ENCODE measurements at regions not wholly inside any gene's neighbourhood (a gene's known extent, or its start where the extent isn't known, plus 50 kb on each side); places are given as distances from the start of the nearest gene placed in this dataset.

GRCh38 chr13:90783273-90783672, 564.2 kb upstream of the MIR17HG start:
- no peak overlapping the region for H3K4me3 ChIP-seq
- H3K36me3 ChIP-seq = no peaks in the 10 kb centered on the region
- no peak for DNase-seq (ENCODE audit: extremely low spot score in 2 of 2)
- no peak for TF ChIP-seq CTCF (IDR thresholded peaks at IDR 0.05)
- TF ChIP-seq POLR2A (IDR thresholded peaks at IDR 0.05) = no peak
- no peak for TF ChIP-seq POLR2AphosphoS5 (IDR thresholded peaks at IDR 0.05; ENCODE audit: insufficient read depth in 1 of 2, low read depth in 1 of 2)
- no peak overlapping the region for H3K27ac ChIP-seq
- H3K4me1 ChIP-seq = no peaks in the 10 kb centered on the region
- H3K27me3 ChIP-seq = no peaks in the 10 kb centered on the region
- H3K9me3 ChIP-seq = no peaks in the 10 kb centered on the region
- intact Hi-C loops (cut with DNase I) = no loop called here

- no peak for TF ChIP-seq POLR2AphosphoS5 (IDR thresholded peaks at IDR 0.05; ENCODE audit: insufficient read depth in 1 of 2, low read depth in 1 of 2)
- H3K27ac ChIP-seq = no peak overlapping the region
- intact Hi-C loops (cut with DNase I) = no loop called here
Observed at GRCh38 chr13:90787007-90787406, 560.5 kb upstream of the MIR17HG start.

GRCh38 chr13:90792335-90792734, 555.2 kb upstream of the MIR17HG start:
- H3K36me3 ChIP-seq = no peaks in the 10 kb centered on the region
- no peaks in the 10 kb centered on the region for H3K27me3 ChIP-seq
- intact Hi-C loops (cut with DNase I) = no loop called here

More at GRCh38 chr13:90787007-90787406, 560.5 kb upstream of the MIR17HG start:
- no peak overlapping the region for H3K4me3 ChIP-seq
- no peak for DNase-seq (ENCODE audit: extremely low spot score in 2 of 2)
- H3K4me1 ChIP-seq = no peaks in the 10 kb centered on the region
- no peaks in the 10 kb centered on the region for H3K9me3 ChIP-seq
- H3K36me3 ChIP-seq = no peaks in the 10 kb centered on the region
- H3K27me3 ChIP-seq = no peaks in the 10 kb centered on the region

GRCh38 chr13:90793261-90793820, 554.1 kb upstream of the MIR17HG start:
- Histone ChIP-seq H3K36me3 (no peaks in the 10 kb centered on the region), H3K27me3 (no peaks in the 10 kb centered on the region), H3K9me3 (no peaks in the 10 kb centered on the region), H3K27ac (no peak overlapping the region), H3K4me1 (no peaks in the 10 kb centered on the region), H3K4me3 (no peak overlapping the region)
- intact Hi-C loops (cut with DNase I) = no loop called here
- no peak for TF ChIP-seq CTCF (IDR thresholded peaks at IDR 0.05)
- TF ChIP-seq POLR2A (IDR thresholded peaks at IDR 0.05) = no peak
- no peak for TF ChIP-seq POLR2AphosphoS5 (IDR thresholded peaks at IDR 0.05; ENCODE audit: insufficient read depth in 1 of 2, low read depth in 1 of 2)
- no peak for DNase-seq (ENCODE audit: extremely low spot score in 2 of 2)

More at GRCh38 chr13:90792335-90792734, 555.2 kb upstream of the MIR17HG start:
- H3K9me3 ChIP-seq = no peaks in the 10 kb centered on the region
- no peak overlapping the region for H3K27ac ChIP-seq
- no peak overlapping the region for H3K4me3 ChIP-seq
- TF ChIP-seq POLR2AphosphoS5 (IDR thresholded peaks at IDR 0.05; ENCODE audit: insufficient read depth in 1 of 2, low read depth in 1 of 2) = no peak
- TF ChIP-seq CTCF (IDR thresholded peaks at IDR 0.05) = no peak
- no peak for TF ChIP-seq POLR2A (IDR thresholded peaks at IDR 0.05)
- no peak for DNase-seq (ENCODE audit: extremely low spot score in 2 of 2)
- H3K4me1 ChIP-seq = no peaks in the 10 kb centered on the region

- Histone ChIP-seq H3K27me3 (no peaks in the 10 kb centered on the region), H3K4me1 (no peaks in the 10 kb centered on the region), H3K4me3 (no peak overlapping the region), H3K36me3 (no peaks in the 10 kb centered on the region), H3K9me3 (no peaks in the 10 kb centered on the region), H3K27ac (no peak overlapping the region)
- DNase-seq (ENCODE audit: extremely low spot score in 2 of 2) = no peak
- TF ChIP-seq CTCF (IDR thresholded peaks at IDR 0.05) (no peak), POLR2A (IDR thresholded peaks at IDR 0.05) (no peak), POLR2AphosphoS5 (IDR thresholded peaks at IDR 0.05; ENCODE audit: insufficient read depth in 1 of 2, low read depth in 1 of 2) (no peak)
- intact Hi-C loops (cut with DNase I) = no loop called here
Observed at GRCh38 chr13:90796474-90796873, 551.0 kb upstream of the MIR17HG start.

All from vagina (tissue), 2 donors.